ENCODE measurements at regions not wholly inside any gene's neighbourhood (a gene's known extent, or its start where the extent isn't known, plus 50 kb on each side); places are given as distances from the start of the nearest gene placed in this dataset.

- TF ChIP-seq, protein P1, sequence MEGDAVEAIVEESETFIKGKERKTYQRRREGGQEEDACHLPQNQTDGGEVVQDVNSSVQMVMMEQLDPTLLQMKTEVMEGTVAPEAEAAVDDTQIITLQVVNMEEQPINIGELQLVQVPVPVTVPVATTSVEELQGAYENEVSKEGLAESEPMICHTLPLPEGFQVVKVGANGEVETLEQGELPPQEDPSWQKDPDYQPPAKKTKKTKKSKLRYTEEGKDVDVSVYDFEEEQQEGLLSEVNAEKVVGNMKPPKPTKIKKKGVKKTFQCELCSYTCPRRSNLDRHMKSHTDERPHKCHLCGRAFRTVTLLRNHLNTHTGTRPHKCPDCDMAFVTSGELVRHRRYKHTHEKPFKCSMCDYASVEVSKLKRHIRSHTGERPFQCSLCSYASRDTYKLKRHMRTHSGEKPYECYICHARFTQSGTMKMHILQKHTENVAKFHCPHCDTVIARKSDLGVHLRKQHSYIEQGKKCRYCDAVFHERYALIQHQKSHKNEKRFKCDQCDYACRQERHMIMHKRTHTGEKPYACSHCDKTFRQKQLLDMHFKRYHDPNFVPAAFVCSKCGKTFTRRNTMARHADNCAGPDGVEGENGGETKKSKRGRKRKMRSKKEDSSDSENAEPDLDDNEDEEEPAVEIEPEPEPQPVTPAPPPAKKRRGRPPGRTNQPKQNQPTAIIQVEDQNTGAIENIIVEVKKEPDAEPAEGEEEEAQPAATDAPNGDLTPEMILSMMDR (IDR thresholded peaks at IDR 0.05), result no peak
- TF ChIP-seq, protein P2, sequence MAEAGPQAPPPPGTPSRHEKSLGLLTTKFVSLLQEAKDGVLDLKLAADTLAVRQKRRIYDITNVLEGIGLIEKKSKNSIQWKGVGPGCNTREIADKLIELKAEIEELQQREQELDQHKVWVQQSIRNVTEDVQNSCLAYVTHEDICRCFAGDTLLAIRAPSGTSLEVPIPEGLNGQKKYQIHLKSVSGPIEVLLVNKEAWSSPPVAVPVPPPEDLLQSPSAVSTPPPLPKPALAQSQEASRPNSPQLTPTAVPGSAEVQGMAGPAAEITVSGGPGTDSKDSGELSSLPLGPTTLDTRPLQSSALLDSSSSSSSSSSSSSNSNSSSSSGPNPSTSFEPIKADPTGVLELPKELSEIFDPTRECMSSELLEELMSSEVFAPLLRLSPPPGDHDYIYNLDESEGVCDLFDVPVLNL (CRISPR knock-in tag; IDR thresholded peaks at IDR 0.05; ENCODE audit: borderline replicate concordance, low read depth), result no peak
- TF ChIP-seq, protein P3, sequence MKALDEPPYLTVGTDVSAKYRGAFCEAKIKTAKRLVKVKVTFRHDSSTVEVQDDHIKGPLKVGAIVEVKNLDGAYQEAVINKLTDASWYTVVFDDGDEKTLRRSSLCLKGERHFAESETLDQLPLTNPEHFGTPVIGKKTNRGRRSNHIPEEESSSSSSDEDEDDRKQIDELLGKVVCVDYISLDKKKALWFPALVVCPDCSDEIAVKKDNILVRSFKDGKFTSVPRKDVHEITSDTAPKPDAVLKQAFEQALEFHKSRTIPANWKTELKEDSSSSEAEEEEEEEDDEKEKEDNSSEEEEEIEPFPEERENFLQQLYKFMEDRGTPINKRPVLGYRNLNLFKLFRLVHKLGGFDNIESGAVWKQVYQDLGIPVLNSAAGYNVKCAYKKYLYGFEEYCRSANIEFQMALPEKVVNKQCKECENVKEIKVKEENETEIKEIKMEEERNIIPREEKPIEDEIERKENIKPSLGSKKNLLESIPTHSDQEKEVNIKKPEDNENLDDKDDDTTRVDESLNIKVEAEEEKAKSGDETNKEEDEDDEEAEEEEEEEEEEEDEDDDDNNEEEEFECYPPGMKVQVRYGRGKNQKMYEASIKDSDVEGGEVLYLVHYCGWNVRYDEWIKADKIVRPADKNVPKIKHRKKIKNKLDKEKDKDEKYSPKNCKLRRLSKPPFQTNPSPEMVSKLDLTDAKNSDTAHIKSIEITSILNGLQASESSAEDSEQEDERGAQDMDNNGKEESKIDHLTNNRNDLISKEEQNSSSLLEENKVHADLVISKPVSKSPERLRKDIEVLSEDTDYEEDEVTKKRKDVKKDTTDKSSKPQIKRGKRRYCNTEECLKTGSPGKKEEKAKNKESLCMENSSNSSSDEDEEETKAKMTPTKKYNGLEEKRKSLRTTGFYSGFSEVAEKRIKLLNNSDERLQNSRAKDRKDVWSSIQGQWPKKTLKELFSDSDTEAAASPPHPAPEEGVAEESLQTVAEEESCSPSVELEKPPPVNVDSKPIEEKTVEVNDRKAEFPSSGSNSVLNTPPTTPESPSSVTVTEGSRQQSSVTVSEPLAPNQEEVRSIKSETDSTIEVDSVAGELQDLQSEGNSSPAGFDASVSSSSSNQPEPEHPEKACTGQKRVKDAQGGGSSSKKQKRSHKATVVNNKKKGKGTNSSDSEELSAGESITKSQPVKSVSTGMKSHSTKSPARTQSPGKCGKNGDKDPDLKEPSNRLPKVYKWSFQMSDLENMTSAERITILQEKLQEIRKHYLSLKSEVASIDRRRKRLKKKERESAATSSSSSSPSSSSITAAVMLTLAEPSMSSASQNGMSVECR (CRISPR knock-in tag; IDR thresholded peaks at IDR 0.05; ENCODE audit: borderline replicate concordance), result no peak
- TF ChIP-seq ZNF121 (CRISPR knock-in tag; IDR thresholded peaks at IDR 0.05) (no peak), MAX (CRISPR knock-in tag; IDR thresholded peaks at IDR 0.05) (no peak)
Observed at GRCh38 chr4:127212701-127213100, 420.1 kb upstream of the INTU start.
